Frontal cortex (tissue), 3 donors: ENCODE measurements at regions not wholly inside any gene's neighbourhood (a gene's known extent, or its start where the extent isn't known, plus 50 kb on each side); places are given as distances from the start of the nearest gene placed in this dataset.
A peak's percentile ranks its signal among the peaks of the same experiment; 100 is the strongest.
"Not testable (repeated sequence)": the region's sequence is repeated elsewhere in the genome, so short reads cannot be mapped to it uniquely, and the experiment has no call there.

Source experiments
- DNase-seq, 2 donors: peaks; one replicate each; pipeline ENCODE4 v3.0.0; 2012; ENCODE audit warnings: low spot score in 2 of 2
- FAIRE-seq: peaks from 2 replicates; lab custom pipeline; 2012; peaks lifted over from hg19 to GRCh38; lab: Jason Lieb, UNC
- donor health status: control.
- donor health status: control.
- donor health status: control.

DNA sequence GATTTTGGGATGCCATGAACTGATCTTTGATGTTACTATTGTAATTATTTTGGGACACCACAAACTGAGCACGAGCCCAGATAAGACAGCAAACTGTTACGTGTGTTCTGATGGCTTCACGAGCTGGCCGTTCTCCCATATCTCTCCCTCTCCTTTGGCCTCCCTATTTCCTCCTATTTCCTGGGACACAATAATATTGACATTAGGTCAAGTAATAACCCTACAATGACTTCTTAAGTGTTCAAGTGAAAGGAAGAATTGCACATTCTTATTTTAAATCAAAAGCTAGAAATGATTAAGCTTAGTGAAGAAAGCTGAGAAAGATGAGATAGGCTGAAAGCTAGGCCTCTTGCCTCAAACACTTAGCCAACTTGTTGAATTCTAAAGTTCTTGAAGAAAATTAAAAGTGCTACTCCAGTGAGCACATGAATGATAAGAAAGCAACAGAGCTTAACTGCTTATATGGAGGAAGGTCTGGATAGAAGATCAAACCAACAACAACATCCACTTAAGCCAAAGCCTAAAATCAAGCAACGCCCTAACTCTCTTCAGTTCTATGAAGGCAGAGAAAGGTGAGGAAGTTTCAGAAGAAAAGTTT is 247.1 kb downstream of the LRRC70 start:
- no peak for FAIRE-seq
- DNase-seq: no peak

DNA sequence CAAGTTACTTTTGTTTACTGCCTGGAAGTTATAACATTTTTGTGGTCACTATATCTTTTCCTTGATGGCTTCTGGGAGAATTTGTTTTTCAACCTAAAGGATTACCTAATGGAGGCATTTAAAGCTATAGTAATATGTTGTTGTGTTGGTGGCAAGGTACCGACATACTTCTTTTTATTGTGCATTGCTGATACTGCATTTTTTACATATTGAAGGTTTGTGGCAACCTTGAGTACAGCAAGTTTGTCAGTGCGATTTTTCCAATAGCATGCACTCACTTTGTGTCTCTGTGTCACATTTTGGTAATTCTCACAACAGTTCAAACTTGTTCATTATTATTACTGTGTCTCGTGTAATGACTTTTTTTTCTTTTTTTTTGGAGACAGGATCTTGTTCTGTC is 246.3 kb downstream of the LRRC70 start:
- no peak for DNase-seq
- FAIRE-seq: no peak

GRCh38 chr5:62817043-62817442 is 238.4 kb downstream of the LRRC70 start:
- DNase-seq, FAIRE-seq: not testable (repeated sequence)

DNA sequence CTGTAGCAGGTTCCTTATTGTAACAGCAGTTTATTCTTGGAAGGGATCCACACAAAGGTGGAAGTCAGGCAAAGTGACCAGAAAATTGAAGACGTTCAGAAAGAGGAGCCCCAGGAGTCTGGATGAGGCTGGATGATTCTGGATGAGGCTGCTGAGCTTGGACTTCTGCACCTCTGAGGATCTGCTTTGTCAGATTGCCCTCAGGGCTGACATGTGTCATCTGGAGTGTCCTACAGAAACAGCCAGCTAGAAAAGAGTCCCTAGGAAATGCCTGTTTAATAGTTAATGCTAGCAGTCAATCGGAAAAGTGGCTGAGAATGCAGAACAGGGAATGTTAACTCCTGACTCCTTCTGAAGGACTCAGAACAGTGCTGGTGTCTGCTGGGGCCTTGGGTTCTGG is 236.4 kb downstream of the LRRC70 start:
- FAIRE-seq: no peak
- no peak for DNase-seq

- DNase-seq (no peak), FAIRE-seq (no peak)
Measured at GRCh38 chr5:62812621-62813255, 234.1 kb downstream of the LRRC70 start.

- DNase-seq, FAIRE-seq: not testable (repeated sequence)
Measured at GRCh38 chr5:62804819-62805218, 226.2 kb downstream of the LRRC70 start.

DNA sequence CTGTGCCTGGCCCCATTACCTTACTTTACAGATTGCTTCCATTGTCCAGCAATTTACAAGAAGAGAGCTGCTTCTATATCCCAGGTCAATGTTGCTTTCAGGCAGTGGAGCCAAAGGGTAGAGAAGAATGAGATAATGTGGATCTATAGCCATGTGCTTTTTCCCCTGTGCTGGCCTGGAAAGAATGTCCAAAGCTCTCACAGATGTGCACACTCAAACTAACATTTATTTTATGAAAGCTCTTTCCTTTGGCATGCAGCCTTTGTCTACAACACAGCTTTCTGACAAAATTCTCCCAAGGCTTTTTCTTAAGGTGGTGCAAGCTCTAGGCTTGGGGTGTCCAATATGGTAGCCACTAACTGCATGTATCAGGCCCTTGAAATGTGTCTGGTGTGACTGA is 217.3 kb downstream of the LRRC70 start:
- FAIRE-seq: no peak
- DNase-seq: no peak

DNA sequence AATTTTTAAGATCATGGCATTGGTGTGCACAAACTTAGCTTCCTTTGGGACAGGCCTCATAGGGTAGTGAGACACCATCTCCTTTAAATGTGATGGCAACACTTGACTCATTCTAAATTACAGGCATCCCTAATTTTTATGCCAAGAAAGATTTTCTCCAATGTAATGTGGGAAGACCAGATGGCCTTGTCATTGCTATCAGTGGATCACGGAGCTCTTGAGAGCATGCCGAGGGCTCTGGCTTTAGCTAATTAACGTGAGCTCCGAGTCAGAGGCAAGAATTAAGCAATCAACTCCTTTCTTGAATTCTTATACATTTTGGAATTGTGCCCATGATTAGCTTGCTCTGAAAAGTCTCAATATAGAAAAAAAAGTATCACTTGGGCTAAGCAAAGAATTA is 215.8 kb downstream of the LRRC70 start:
- DNase-seq (no peak), FAIRE-seq (no peak)

DNA sequence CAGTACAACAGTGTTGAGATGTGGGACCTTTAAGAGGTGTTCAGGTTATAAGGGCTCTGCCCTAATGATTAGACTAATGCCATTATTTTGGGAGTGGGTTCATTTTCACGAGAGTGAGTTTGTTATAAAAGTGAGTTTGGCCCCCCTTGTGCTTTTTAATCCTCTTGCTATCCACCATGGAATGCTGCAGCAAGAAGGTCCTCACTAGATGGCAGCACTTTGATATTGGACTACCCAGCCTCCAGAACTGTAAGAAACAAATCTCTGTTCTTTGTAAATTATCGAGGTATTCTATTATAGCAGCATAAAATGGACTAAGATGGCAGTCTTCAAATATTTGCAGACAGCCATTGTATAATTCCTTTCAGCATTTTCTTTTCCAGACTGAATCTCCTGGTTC is 212.4 kb downstream of the LRRC70 start:
- no peak for DNase-seq

GRCh38 chr5:62790348-62790747 is 211.7 kb downstream of the LRRC70 start:
- no peak for FAIRE-seq
- no peak for DNase-seq

More for the DNA sequence above, 212.4 kb downstream of the LRRC70 start:
- FAIRE-seq: no peak

GRCh38 chr5:62786099-62786498 is 207.5 kb downstream of the LRRC70 start:
- DNase-seq: no peak
- no peak for FAIRE-seq

- no peak for DNase-seq
Measured at GRCh38 chr5:62785588-62785987, 207.0 kb downstream of the LRRC70 start.

DNA sequence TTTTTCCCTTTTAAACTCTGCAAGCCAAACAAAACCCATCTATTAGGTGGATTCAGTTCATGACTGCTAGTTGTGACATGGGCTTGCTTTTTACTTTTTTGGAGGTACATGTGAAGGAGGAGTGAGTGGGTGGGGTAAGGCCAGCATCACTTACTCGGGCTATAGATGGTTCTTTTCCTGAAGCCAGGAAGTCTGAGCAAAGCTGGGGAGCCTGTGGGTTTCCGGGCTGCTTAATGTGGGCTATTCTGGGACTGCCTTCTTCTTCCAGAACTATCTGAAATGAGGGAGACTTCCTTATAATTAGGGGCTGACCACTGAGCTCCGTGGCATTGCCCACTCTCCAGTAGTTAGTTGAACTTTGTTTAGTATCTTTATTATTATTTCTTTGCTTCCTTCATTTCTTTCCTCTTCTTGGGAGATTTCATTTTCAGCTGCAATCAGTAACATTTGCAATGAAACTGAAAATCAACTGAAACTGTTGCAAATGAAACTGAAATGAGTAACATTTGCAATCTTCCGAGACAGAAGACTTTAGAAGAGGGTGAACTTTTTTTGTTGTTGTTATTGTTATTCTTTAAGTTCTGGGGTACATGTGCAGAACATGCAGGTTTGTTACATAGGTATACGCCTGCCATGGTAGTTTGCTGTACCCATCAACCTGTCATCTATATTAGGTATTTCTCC is 204.9 kb downstream of the LRRC70 start:
- FAIRE-seq (no peak), DNase-seq (no peak)

More at GRCh38 chr5:62785588-62785987, 207.0 kb downstream of the LRRC70 start:
- no peak for FAIRE-seq

DNA sequence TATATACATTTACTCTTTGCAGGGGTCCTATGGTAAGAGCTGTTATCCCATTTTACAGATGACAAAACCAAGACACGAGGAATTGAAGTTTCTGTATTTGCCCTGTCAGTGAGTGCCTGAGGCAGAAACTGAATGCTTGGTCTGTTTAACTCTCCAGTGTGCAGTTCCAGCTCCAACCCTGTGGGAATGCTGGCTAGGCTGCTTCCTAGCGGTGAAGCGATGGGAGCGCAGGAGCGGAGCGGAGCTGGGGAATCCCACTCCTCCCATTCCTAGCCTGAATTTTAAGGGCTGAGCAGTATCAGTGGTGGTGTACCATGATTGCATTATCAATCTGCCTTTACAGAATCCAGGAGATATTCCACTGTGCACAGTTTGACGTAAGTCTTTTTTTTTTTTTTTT is 202.3 kb downstream of the LRRC70 start:
- DNase-seq: no peak
- FAIRE-seq: no peak

DNA sequence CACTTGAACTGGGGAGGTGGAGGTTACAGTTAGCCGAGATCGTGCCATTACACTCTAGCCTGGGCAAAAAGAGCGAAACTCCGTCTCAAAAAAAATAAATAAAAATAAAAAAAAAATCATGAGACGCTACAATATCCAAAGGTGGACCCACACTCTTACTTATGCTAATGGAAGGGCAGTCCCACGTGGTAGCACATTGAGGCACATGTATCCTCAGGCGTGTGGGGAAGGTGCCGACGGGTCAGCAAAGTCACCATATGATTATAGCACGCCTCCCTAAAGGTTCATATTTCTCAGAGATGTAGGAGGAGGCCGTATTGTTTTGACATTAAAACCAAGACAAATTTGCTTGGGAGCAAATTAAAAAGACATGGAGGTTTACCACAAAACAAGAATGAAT is 201.6 kb downstream of the LRRC70 start:
- DNase-seq (no peak), FAIRE-seq (no peak)

DNA sequence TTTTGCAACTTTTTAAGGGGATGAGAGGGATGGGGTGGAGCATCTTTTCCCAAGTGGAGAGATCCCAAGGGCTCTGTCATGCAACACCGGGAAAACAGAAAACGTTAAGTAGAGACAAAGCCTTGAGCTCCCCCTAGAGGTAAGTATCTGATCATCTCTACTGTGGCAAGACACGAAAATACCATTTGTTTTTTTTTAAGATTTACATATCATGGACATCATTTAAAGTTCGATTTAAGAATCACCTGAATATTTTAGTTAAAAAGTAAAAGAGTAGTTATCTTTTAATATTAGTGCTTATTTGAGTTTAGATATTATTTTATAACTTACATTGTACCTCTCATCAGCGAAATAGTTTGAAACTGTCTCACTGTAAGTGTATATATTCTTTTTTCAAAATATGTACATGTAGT is 200.4 kb downstream of the LRRC70 start:
- DNase-seq: peak; percentile 61 to 64
- FAIRE-seq: peak; percentile 94

DNA sequence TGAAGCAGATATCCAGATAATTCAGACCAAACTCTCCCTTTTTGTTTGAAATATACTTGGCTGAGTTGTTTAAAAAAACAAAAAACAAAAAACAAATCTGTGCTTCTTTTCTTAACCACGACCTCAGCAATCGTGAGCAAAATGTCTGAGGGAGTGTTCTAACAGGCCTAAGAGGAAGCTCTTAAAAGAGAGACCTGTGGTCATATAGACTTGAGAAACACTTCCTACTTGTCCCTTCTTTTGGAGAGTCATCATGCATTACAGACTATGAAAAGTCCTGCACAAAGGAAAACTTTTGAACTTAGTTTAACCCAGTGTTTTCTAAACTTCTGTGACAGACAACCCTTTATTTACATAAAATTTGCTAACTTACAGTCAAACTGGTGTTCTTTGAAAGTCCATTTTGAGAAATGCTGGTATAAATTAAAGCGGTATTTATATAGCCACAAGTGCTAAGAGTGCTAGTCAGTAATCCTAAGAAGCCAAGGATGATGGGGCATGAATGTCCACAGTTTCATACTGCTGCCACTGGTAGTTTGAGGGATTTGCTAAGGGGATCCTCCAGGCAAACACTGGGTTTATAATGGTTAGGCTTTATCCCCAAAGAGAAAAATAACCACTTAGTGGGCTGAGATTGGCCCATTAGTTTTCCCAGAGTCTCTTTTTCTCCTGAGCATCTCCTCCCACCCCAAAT is 199.8 kb downstream of the LRRC70 start:
- DNase-seq (no peak), FAIRE-seq (no peak)

DNA sequence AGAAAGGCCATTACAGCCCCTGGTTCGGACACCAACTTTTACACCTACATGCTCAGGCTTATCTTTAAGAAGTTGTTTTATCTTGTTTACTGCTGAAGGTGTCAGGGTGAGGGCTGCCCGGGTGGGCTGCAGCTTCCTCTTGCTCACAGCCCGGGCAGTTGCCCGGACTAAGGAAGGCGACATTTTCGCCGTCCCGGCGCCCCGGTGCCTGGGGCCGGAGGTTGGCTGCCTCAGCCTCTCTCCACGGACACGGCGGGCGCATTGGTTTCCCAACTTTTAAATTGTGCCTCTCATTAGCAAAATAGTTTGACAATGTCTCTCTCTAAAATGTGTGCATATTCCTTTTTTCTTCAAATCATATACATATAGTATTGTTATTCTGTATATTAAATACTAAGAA is 198.5 kb downstream of the LRRC70 start:
- not testable (repeated sequence) for FAIRE-seq, DNase-seq

- not testable (repeated sequence) for FAIRE-seq, DNase-seq
Measured at GRCh38 chr5:62776592-62776991, 198.0 kb downstream of the LRRC70 start.

DNA sequence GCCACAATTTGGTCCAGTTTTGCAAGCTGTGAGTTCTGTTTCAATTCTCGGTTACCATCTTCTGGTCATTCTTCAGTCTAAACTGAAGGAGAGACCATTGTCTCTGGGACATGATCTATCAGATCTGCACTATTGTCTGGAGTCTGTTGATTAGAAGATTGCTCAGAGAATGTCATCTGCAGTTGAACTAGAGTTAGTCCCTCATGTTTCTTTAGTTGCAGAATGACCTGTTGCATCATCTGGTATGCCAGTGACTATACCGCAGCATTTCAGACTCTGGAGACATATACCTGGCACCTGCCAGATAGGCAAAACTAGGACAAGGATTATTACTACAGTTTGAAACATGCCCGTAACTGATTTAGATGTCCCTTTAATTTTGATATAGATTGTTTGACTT is 194.8 kb downstream of the LRRC70 start:
- DNase-seq (no peak), FAIRE-seq (no peak)

DNA sequence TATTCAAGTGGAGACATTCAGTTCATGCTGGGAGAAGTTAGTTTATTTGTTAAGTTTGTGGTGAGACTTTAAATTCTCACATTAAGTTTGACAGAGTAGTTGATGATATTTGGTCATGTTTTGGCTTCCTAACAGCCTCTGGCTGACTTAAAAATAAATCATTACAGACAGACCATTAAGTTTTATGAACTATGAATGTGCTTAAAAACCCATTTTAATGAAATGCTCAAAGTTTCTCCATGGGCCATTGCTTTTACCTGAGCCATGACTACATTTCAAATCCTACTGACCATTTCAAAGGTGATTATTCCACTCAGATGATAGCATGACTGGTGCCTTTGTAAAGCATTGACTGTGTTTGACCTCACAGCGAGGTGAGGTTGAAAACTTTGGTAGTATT is 192.7 kb downstream of the LRRC70 start:
- DNase-seq: no peak
- FAIRE-seq: no peak
